GM19043 (cell line): ENCODE measurements at regions not wholly inside any gene's neighbourhood (a gene's known extent, or its start where the extent isn't known, plus 50 kb on each side); places are given as distances from the start of the nearest gene placed in this dataset.

ENCODE experiments used
- ATAC-seq: cut with Tn5 transposase; IDR thresholded peaks from one replicate; pipeline ENCODE4 v1.9.1; 2021; ENCODE audit warnings: low read depth; ENCODE audit not compliant: unreplicated experiment

GRCh38 chr16:65790768-65791167 lies 575.7 kb upstream of the CDH5 start:
- ATAC-seq, result no peak

GRCh38 chr16:65789161-65789945 lies 577.1 kb upstream of the CDH5 start:
- no peak for ATAC-seq

- ATAC-seq, result no peak
Observed at GRCh38 chr16:65788434-65789140, 577.9 kb upstream of the CDH5 start.

- no peak for ATAC-seq
Observed at GRCh38 chr16:65787921-65788320, 578.6 kb upstream of the CDH5 start.

GRCh38 chr16:65786916-65787315 lies 579.6 kb upstream of the CDH5 start:
- ATAC-seq, result no peak

GRCh38 chr16:65783709-65784474 lies 582.6 kb upstream of the CDH5 start:
- no peak for ATAC-seq

GRCh38 chr16:65782611-65783600 lies 583.6 kb upstream of the CDH5 start:
- no peak for ATAC-seq

- ATAC-seq, result no peak
Observed at GRCh38 chr16:65781855-65782254, 584.6 kb upstream of the CDH5 start.

- ATAC-seq, result no peak
Observed at GRCh38 chr16:65781363-65781762, 585.1 kb upstream of the CDH5 start.

GRCh38 chr16:65779201-65779600 lies 587.3 kb upstream of the CDH5 start:
- ATAC-seq, result no peak

- no peak for ATAC-seq
Observed at GRCh38 chr16:65776639-65777183, 589.8 kb upstream of the CDH5 start.

GRCh38 chr16:65775829-65776228 lies 590.7 kb upstream of the CDH5 start:
- no peak for ATAC-seq

GRCh38 chr16:65774350-65774749 lies 592.1 kb upstream of the CDH5 start:
- no peak for ATAC-seq

- ATAC-seq, result no peak
Observed at GRCh38 chr16:65773301-65773874, 593.1 kb upstream of the CDH5 start.

GRCh38 chr16:65772134-65772732 lies 594.3 kb upstream of the CDH5 start:
- no peak for ATAC-seq

- ATAC-seq, result no peak
Observed at GRCh38 chr16:65771707-65772106, 594.8 kb upstream of the CDH5 start.

GRCh38 chr16:65770752-65771151 lies 595.7 kb upstream of the CDH5 start:
- no peak for ATAC-seq

GRCh38 chr16:65769776-65770438 lies 596.6 kb upstream of the CDH5 start:
- ATAC-seq, result no peak

GRCh38 chr16:65769055-65769465 lies 597.4 kb upstream of the CDH5 start:
- ATAC-seq, result no peak
